ENCODE measurements at regions not wholly inside any gene's neighbourhood (a gene's known extent, or its start where the extent isn't known, plus 50 kb on each side); places are given as distances from the start of the nearest gene placed in this dataset.

GRCh38 chr6:139577124-139577762 lies 202.8 kb upstream of the CITED2 start:
- Mint-ChIP-seq H3K4me3 (ENCODE audit: unreplicated experiment) (no peak overlapping the region), H3K27me3 (ENCODE audit: unreplicated experiment) (no peaks in the 10 kb centered on the region), H3K36me3 (ENCODE audit: unreplicated experiment) (no peaks in the 10 kb centered on the region), H3K4me1 (ENCODE audit: unreplicated experiment) (peaks cover 30% of the 10 kb centered on the region), H3K9me3 (ENCODE audit: unreplicated experiment) (no peaks in the 10 kb centered on the region), H3K27ac (ENCODE audit: unreplicated experiment) (peak overlapping the region; percentile 92)
- no peak for TF ChIP-seq CTCF (IDR thresholded peaks at IDR 0.05)
- no peak for DNase-seq (ENCODE audit: extremely low spot score, unreplicated experiment)

- no peak for TF ChIP-seq CTCF (IDR thresholded peaks at IDR 0.05)
- H3K4me1 Mint-ChIP-seq (ENCODE audit: unreplicated experiment), result peaks cover 49% of the 10 kb centered on the region
- H3K36me3 Mint-ChIP-seq (ENCODE audit: unreplicated experiment), result no peaks in the 10 kb centered on the region
- no peaks in the 10 kb centered on the region for H3K27me3 Mint-ChIP-seq (ENCODE audit: unreplicated experiment)
- H3K4me3 Mint-ChIP-seq (ENCODE audit: unreplicated experiment), result no peak overlapping the region
- no peaks in the 10 kb centered on the region for H3K9me3 Mint-ChIP-seq (ENCODE audit: unreplicated experiment)
- DNase-seq (ENCODE audit: extremely low spot score, unreplicated experiment), result no peak
- H3K27ac Mint-ChIP-seq (ENCODE audit: unreplicated experiment), result no peak overlapping the region
These were observed 197.6 kb upstream of the CITED2 start for GRCh38 chr6:139572001-139572400.

GRCh38 chr6:139570166-139570565 lies 195.7 kb upstream of the CITED2 start:
- Mint-ChIP-seq H3K36me3 (ENCODE audit: unreplicated experiment) (peaks cover 3% of the 10 kb centered on the region), H3K27ac (ENCODE audit: unreplicated experiment) (peak overlapping the region; percentile 89), H3K4me3 (ENCODE audit: unreplicated experiment) (no peak overlapping the region), H3K27me3 (ENCODE audit: unreplicated experiment) (no peaks in the 10 kb centered on the region), H3K9me3 (ENCODE audit: unreplicated experiment) (no peaks in the 10 kb centered on the region), H3K4me1 (ENCODE audit: unreplicated experiment) (peaks cover 52% of the 10 kb centered on the region)
- TF ChIP-seq CTCF (IDR thresholded peaks at IDR 0.05), result no peak
- no peak for DNase-seq (ENCODE audit: extremely low spot score, unreplicated experiment)

- no peak overlapping the region for H3K4me3 Mint-ChIP-seq (ENCODE audit: unreplicated experiment)
- peaks cover 56% of the 10 kb centered on the region for H3K4me1 Mint-ChIP-seq (ENCODE audit: unreplicated experiment)
- H3K27me3 Mint-ChIP-seq (ENCODE audit: unreplicated experiment), result no peaks in the 10 kb centered on the region
- DNase-seq (ENCODE audit: extremely low spot score, unreplicated experiment), result no peak
- H3K36me3 Mint-ChIP-seq (ENCODE audit: unreplicated experiment), result peaks cover 3% of the 10 kb centered on the region
- no peak for TF ChIP-seq CTCF (IDR thresholded peaks at IDR 0.05)
- H3K27ac Mint-ChIP-seq (ENCODE audit: unreplicated experiment), result peak overlapping the region; percentile 89
- no peaks in the 10 kb centered on the region for H3K9me3 Mint-ChIP-seq (ENCODE audit: unreplicated experiment)
These were observed 195.1 kb upstream of the CITED2 start for GRCh38 chr6:139569566-139569965.

GRCh38 chr6:139568956-139569538 lies 194.6 kb upstream of the CITED2 start:
- DNase-seq (ENCODE audit: extremely low spot score, unreplicated experiment), result no peak
- peaks cover 3% of the 10 kb centered on the region for H3K36me3 Mint-ChIP-seq (ENCODE audit: unreplicated experiment)
- no peaks in the 10 kb centered on the region for H3K27me3 Mint-ChIP-seq (ENCODE audit: unreplicated experiment)
- no peaks in the 10 kb centered on the region for H3K9me3 Mint-ChIP-seq (ENCODE audit: unreplicated experiment)
- peak overlapping the region; percentile 89 for H3K27ac Mint-ChIP-seq (ENCODE audit: unreplicated experiment)
- peaks cover 60% of the 10 kb centered on the region for H3K4me1 Mint-ChIP-seq (ENCODE audit: unreplicated experiment)
- no peak for TF ChIP-seq CTCF (IDR thresholded peaks at IDR 0.05)
- no peak overlapping the region for H3K4me3 Mint-ChIP-seq (ENCODE audit: unreplicated experiment)

Data from osteocyte (in vitro differentiated cells).